HepG2 (cell line): ENCODE measurements at regions not wholly inside any gene's neighbourhood (a gene's known extent, or its start where the extent isn't known, plus 50 kb on each side); places are given as distances from the start of the nearest gene placed in this dataset.

Experiments
- ATAC-seq: fragments of 200-7000 bp; cut with Tn5 transposase; 3 replicates; pipeline ENCODE4 v1.9.1; 2020; ENCODE audit warnings: mild to moderate bottlenecking, moderate library complexity
- BruUV-seq: library from RNA; stranded (reverse); fragments of 400-500 nt; replicated peaks from 2 replicates; lab custom pipeline; 2021; lab: Mats Ljungman, UMichigan
- CTCF ChIA-PET: fragments of 300-600 bp; formaldehyde crosslinking; extraction: SDS; loops from one replicate; lab custom pipeline; 2021; ENCODE audit warnings: low total read pairs, inconsistent platforms, low intra/inter-chr PET ratio; lab: Yijun Ruan, JAX
- POLR2A ChIA-PET: fragments of 350-600 bp; sonication (Branson Sonifier 250); formaldehyde crosslinking; loops from one replicate; lab custom pipeline; 2020; ENCODE audit warnings: antibody characterized with exemption, inconsistent platforms; lab: Yijun Ruan, JAX
- DNase-seq: peaks from one replicate; pipeline ENCODE4 v3.0.0-alpha.2; 2015; ENCODE audit warnings: low spot score
- FAIRE-seq: peaks from 3 replicates; lab custom pipeline; 2011; peaks lifted over from hg19 to GRCh38; lab: Jason Lieb, UNC
- H2AFZ ChIP-seq: one replicate; pipeline ENCODE4 v1.6.1; 2011; ENCODE audit warnings: low read length, inconsistent platforms
- H3K27ac ChIP-seq: fragments of 300-600 bp; 3 replicates; pipeline ENCODE4 v1.8.0; 2011; ENCODE audit warnings: mixed run types, mild to moderate bottlenecking, mixed read lengths, low read length, inconsistent platforms; ENCODE audit not compliant: insufficient read depth; ENCODE audit errors: extremely low read length
- H3K27me3 ChIP-seq, 2 experiments: fragments of 200-600 bp in 1 of 2; 2 replicates in 1 of 2; 3 replicates in 1 of 2; pipeline versions ENCODE4 v1.6.0 to v1.8.0; 2011; ENCODE audit warnings: low read length in 2 of 2, mild to moderate bottlenecking in 2 of 2, moderate library complexity in 2 of 2, inconsistent platforms in 1 of 2; ENCODE audit not compliant: insufficient read depth in 2 of 2, control insufficient read depth in 1 of 2
- H3K36me3 ChIP-seq, 2 experiments: fragments of 200-600 bp in 1 of 2; replicated peaks in 1 of 2; 2 replicates in 1 of 2; 3 replicates in 1 of 2; pipeline versions ENCODE4 v1.5.1 to v1.8.0; 2011; ENCODE audit warnings: low read length in 2 of 2, inconsistent platforms in 1 of 2; ENCODE audit not compliant: insufficient read depth in 2 of 2, control insufficient read depth in 1 of 2
- H3K4me1 ChIP-seq: 2 replicates; pipeline ENCODE4 v1.5.1; 2012; ENCODE audit warnings: low read length, inconsistent platforms; ENCODE audit not compliant: insufficient read depth
- H3K4me2 ChIP-seq: 2 replicates; pipeline ENCODE4 v1.6.0; 2011; ENCODE audit warnings: low read depth, low read length, inconsistent platforms
- H3K4me3 ChIP-seq, 3 experiments: fragments of 200-600 bp in 1 of 3; sonication (generic), shearing (Covaris generic) in 1 of 3; replicated peaks in 1 of 3; 2 replicates each; pipeline ENCODE4 v1.5.1; 2011 to 2016; ENCODE audit warnings: low read length in 3 of 3, inconsistent platforms in 2 of 3, low read depth in 2 of 3, mild to moderate bottlenecking in 2 of 3, control low read depth in 1 of 3, mixed read lengths in 1 of 3; ENCODE audit not compliant: insufficient read depth in 1 of 3
- H3K79me2 ChIP-seq: one replicate; pipeline ENCODE4 v1.6.1; 2011; ENCODE audit warnings: low read length, inconsistent platforms; ENCODE audit not compliant: insufficient read depth
- H3K9ac ChIP-seq: 2 replicates; pipeline ENCODE4 v1.6.0; 2011; ENCODE audit warnings: mild to moderate bottlenecking, low read depth, low read length, inconsistent platforms; ENCODE audit not compliant: insufficient read depth
- H3K9me3 ChIP-seq: 2 replicates; pipeline ENCODE4 v1.5.1; 2012; ENCODE audit warnings: mild to moderate bottlenecking, low read length
- H4K20me1 ChIP-seq: 2 replicates; pipeline ENCODE4 v1.6.0; 2011; ENCODE audit warnings: inconsistent platforms, mild to moderate bottlenecking, low read length, moderate library complexity; ENCODE audit not compliant: insufficient read depth
- ATF1 ChIP-seq: IDR thresholded peaks from 2 replicates; pipeline ENCODE4 v1.6.1; 2016; ENCODE audit warnings: mild to moderate bottlenecking, control low read depth
- CC2D1A ChIP-seq: sonication (generic); formaldehyde crosslinking; IDR thresholded peaks from 2 replicates; pipeline ENCODE4 v1.8.1; 2023; ENCODE audit warnings: mild to moderate bottlenecking, missing genetic modification reagents
- JUND ChIP-seq: sonication (generic); formaldehyde crosslinking; IDR thresholded peaks from 2 replicates; pipeline ENCODE4 v1.8.0; 2022; ENCODE audit warnings: mild to moderate bottlenecking, missing genetic modification reagents
- U2AF1 ChIP-seq: fragments of 200-400 bp; formaldehyde crosslinking; optimal IDR thresholded peaks from 2 replicates; pipeline ENCODE3; 2017; ENCODE audit warnings: mild to moderate bottlenecking, low read depth, low read length
- WGBS: methylation state at CpG from one replicate; pipeline ENCODE4 v1.1.6; 2017; ENCODE audit warnings: low lambda C conversion rate; 5-methylcytosine and 5-hydroxymethylcytosine counted together
- in situ Hi-C: cut with HindIII; loops from 2 replicates; pipeline ENCODE4 v1.10.0; 2017; ENCODE audit warnings: low pct_unique_long_range_greater_than_20kb; ENCODE audit not compliant: extremely low pct_ligation_motif_present
- intact Hi-C: fragments of 100-400 bp; cut with micrococcal nuclease; formaldehyde crosslinking; loops from one replicate; pipeline ENCODE4 v1.10.0; 2022; ENCODE audit not compliant: unreplicated experiment
- TF ChIP-seq, protein P1 (sequence below): sonication (generic); formaldehyde crosslinking; conservative IDR thresholded peaks from 2 replicates; pipeline ENCODE4 v1.8.0; 2022; ENCODE audit warnings: mild to moderate bottlenecking, moderate library complexity, missing genetic modification reagents
- TF ChIP-seq, protein P2 (sequence below): sonication (generic); formaldehyde crosslinking; conservative IDR thresholded peaks from 2 replicates; pipeline ENCODE4 v1.4.0; 2020; ENCODE audit warnings: missing genetic modification reagents
- TF ChIP-seq, protein P3 (sequence below): sonication (generic); formaldehyde crosslinking; IDR thresholded peaks from 2 replicates; pipeline ENCODE4 v1.4.0; 2020; ENCODE audit warnings: missing genetic modification reagents
- TF ChIP-seq, protein P4 (sequence below): sonication (generic); formaldehyde crosslinking; IDR thresholded peaks from 2 replicates; pipeline ENCODE4 v1.4.0; 2020; ENCODE audit warnings: missing genetic modification reagents, borderline replicate concordance

DNA sequence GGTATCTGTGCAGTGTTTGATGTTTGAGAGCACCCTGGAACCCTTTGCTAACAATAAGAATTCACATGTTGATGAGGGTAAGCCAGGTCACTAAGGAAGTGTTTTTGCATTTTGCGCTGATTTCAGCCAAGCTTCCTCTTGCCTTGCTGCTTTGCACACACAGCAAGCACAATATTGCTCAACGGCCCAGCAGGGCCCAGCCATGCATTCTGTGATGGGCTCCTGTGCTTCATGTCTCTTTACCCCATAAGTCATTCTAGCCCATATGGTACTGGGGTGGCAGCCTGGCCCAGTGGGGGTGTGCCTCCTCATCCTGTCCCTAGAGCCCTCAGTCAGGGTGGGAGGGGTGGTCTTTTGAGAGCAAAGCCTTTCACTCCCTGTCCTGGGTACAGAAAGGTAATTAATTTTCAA, 481.3 kb downstream of the GADD45G start (continued):
- TF ChIP-seq, protein P1, sequence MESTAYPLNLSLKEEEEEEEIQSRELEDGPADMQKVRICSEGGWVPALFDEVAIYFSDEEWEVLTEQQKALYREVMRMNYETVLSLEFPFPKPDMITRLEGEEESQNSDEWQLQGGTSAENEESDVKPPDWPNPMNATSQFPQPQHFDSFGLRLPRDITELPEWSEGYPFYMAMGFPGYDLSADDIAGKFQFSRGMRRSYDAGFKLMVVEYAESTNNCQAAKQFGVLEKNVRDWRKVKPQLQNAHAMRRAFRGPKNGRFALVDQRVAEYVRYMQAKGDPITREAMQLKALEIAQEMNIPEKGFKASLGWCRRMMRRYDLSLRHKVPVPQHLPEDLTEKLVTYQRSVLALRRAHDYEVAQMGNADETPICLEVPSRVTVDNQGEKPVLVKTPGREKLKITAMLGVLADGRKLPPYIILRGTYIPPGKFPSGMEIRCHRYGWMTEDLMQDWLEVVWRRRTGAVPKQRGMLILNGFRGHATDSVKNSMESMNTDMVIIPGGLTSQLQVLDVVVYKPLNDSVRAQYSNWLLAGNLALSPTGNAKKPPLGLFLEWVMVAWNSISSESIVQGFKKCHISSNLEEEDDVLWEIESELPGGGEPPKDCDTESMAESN (CRISPR knock-in tag): no peak
- TF ChIP-seq, protein P2, sequence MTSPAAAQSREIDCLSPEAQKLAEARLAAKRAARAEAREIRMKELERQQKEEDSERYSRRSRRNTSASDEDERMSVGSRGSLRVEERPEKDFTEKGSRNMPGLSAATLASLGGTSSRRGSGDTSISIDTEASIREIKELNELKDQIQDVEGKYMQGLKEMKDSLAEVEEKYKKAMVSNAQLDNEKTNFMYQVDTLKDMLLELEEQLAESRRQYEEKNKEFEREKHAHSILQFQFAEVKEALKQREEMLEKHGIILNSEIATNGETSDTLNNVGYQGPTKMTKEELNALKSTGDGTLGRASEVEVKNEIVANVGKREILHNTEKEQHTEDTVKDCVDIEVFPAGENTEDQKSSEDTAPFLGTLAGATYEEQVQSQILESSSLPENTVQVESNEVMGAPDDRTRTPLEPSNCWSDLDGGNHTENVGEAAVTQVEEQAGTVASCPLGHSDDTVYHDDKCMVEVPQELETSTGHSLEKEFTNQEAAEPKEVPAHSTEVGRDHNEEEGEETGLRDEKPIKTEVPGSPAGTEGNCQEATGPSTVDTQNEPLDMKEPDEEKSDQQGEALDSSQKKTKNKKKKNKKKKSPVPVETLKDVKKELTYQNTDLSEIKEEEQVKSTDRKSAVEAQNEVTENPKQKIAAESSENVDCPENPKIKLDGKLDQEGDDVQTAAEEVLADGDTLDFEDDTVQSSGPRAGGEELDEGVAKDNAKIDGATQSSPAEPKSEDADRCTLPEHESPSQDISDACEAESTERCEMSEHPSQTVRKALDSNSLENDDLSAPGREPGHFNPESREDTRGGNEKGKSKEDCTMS (CRISPR knock-in tag): no peak
- TF ChIP-seq, protein P3, sequence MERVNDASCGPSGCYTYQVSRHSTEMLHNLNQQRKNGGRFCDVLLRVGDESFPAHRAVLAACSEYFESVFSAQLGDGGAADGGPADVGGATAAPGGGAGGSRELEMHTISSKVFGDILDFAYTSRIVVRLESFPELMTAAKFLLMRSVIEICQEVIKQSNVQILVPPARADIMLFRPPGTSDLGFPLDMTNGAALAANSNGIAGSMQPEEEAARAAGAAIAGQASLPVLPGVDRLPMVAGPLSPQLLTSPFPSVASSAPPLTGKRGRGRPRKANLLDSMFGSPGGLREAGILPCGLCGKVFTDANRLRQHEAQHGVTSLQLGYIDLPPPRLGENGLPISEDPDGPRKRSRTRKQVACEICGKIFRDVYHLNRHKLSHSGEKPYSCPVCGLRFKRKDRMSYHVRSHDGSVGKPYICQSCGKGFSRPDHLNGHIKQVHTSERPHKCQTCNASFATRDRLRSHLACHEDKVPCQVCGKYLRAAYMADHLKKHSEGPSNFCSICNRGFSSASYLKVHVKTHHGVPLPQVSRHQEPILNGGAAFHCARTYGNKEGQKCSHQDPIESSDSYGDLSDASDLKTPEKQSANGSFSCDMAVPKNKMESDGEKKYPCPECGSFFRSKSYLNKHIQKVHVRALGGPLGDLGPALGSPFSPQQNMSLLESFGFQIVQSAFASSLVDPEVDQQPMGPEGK (CRISPR knock-in tag): no peak
- no peak for TF ChIP-seq JUND (CRISPR knock-in tag)

DNA sequence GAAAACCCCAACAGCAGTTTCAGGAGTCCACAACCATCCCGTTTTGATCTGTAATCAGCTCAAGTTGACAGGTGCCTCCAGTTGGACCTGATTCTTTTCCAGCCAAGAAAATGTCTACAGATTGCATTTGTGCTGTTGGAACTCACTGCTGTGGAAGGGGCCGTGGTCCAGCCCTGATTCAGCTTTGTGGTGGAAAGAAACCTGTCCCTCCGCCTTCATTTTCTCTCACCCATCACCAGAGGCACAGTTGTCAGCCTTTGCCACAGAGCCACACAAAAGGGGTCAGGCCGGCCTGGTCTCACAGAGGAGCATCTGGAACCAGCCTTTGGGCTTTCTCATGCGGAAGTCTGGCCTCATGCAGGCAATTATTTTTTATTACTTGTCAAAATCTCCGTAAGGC, 483.6 kb downstream of the GADD45G start:
- in situ Hi-C loops (no loop called here), intact Hi-C loops (no loop called here)
- POLR2A ChIA-PET: no interaction called here
- TF ChIP-seq U2AF1 (no peak), CC2D1A (CRISPR knock-in tag) (no peak), ATF1 (CRISPR knock-in tag) (no peak)
- TF ChIP-seq, protein P4, sequence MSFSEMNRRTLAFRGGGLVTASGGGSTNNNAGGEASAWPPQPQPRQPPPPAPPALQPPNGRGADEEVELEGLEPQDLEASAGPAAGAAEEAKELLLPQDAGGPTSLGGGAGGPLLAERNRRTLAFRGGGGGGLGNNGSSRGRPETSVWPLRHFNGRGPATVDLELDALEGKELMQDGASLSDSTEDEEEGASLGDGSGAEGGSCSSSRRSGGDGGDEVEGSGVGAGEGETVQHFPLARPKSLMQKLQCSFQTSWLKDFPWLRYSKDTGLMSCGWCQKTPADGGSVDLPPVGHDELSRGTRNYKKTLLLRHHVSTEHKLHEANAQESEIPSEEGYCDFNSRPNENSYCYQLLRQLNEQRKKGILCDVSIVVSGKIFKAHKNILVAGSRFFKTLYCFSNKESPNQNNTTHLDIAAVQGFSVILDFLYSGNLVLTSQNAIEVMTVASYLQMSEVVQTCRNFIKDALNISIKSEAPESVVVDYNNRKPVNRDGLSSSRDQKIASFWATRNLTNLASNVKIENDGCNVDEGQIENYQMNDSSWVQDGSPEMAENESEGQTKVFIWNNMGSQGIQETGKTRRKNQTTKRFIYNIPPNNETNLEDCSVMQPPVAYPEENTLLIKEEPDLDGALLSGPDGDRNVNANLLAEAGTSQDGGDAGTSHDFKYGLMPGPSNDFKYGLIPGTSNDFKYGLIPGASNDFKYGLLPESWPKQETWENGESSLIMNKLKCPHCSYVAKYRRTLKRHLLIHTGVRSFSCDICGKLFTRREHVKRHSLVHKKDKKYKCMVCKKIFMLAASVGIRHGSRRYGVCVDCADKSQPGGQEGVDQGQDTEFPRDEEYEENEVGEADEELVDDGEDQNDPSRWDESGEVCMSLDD: no peak
- Histone ChIP-seq H3K9me3 (no peaks in the 10 kb centered on the region), H2AFZ (no peak overlapping the region), H3K4me2 (no peak overlapping the region), H4K20me1 (no peaks in the 10 kb centered on the region), H3K4me1 (no peaks in the 10 kb centered on the region), H3K4me3 (no peak overlapping the region), H3K27ac (no peak overlapping the region), H3K27me3 (peaks cover 0 to 1% of the 10 kb centered on the region in 2 experiments; a peak in 2 of 5 replicates), H3K9ac (no peak overlapping the region), H3K79me2 (no peaks in the 10 kb centered on the region), H3K36me3 (no peaks in the 10 kb centered on the region)
- WGBS: 33% methylated on average over 6 of the region's 6 CpGs
- ATAC-seq: no peak
- no peak for DNase-seq
- BruUV-seq: no TSS peak
- no peak for FAIRE-seq
- CTCF ChIA-PET: no interaction called here
